BJ (cell line): ENCODE measurements at regions not wholly inside any gene's neighbourhood (a gene's known extent, or its start where the extent isn't known, plus 50 kb on each side); places are given as distances from the start of the nearest gene placed in this dataset.

Experiments
- CTCF ChIA-PET: fragments of 350-600 bp; formaldehyde crosslinking; extraction: SDS; loops from one replicate; lab custom pipeline; 2021; ENCODE audit warnings: antibody characterized with exemption, inconsistent platforms; lab: Yijun Ruan, JAX
- POLR2A ChIA-PET: fragments of 300-600 bp; sonication (Branson Sonifier 250); formaldehyde crosslinking; extraction: SDS; loops from one replicate; lab custom pipeline; 2021; ENCODE audit warnings: antibody characterized with exemption; lab: Charles Lee
- DNase-seq: peaks from one replicate; pipeline ENCODE4 v3.0.0-alpha.2; 2011; ENCODE audit warnings: low read depth
- H3K27me3 ChIP-seq: 2 replicates; pipeline ENCODE4 v1.6.0; 2011; ENCODE audit warnings: low read length; ENCODE audit not compliant: control insufficient read depth, insufficient read depth
- H3K36me3 ChIP-seq: 2 replicates; pipeline ENCODE4 v1.5.1; 2011; ENCODE audit warnings: low read length; ENCODE audit not compliant: control insufficient read depth, insufficient read depth
- H3K4me3 ChIP-seq: 2 replicates; pipeline ENCODE4 v1.5.1; 2011; ENCODE audit warnings: low read depth, mild to moderate bottlenecking, control low read depth, low read length
- TF ChIP-seq, protein P1 (sequence below): IDR thresholded peaks from 2 replicates; pipeline ENCODE4 v1.5.1; 2011; ENCODE audit warnings: low read depth, mild to moderate bottlenecking, control low read depth, inconsistent platforms, low read length, moderate library complexity; ENCODE audit not compliant: insufficient read depth

DNA sequence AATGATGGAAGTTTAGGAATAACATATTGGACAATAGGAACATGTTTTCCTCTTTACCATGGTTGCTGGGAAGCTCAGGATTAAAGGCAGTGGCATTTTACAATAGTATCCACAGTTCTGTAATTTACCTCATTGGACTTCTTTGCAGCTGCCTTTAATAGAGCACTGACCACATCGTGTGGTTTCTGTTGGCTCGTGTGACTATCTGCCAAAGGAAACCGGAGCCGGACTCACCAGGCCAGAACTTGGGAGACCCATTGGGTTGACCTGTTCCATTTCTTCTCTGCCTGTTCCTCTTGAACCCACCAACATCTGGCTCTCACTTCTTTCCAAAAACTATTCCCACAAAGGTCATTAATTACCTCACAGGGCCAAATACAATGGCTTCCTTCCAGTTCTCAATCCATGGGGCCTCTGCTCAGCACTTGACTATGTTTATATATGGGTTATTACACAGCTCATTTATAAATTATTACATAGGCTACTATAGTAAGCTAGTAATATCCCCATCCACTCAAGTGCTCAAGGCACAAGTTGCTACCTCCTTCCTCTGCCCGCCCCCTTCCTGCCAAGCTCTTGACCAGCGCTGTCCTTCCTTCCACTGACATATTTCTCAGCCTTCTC lies 121.5 kb upstream of the VASH1 start:
- POLR2A ChIA-PET: no interaction called here
- H3K36me3 ChIP-seq: no peaks in the 10 kb centered on the region
- CTCF ChIA-PET: interaction anchor here (1.4 kb wide), 1 partner anchor 8 kb away, joined by 7 read pairs; no protein-coding TSS in a partner anchor
- no peak for DNase-seq
- no peaks in the 10 kb centered on the region for H3K27me3 ChIP-seq
- TF ChIP-seq, protein P1, sequence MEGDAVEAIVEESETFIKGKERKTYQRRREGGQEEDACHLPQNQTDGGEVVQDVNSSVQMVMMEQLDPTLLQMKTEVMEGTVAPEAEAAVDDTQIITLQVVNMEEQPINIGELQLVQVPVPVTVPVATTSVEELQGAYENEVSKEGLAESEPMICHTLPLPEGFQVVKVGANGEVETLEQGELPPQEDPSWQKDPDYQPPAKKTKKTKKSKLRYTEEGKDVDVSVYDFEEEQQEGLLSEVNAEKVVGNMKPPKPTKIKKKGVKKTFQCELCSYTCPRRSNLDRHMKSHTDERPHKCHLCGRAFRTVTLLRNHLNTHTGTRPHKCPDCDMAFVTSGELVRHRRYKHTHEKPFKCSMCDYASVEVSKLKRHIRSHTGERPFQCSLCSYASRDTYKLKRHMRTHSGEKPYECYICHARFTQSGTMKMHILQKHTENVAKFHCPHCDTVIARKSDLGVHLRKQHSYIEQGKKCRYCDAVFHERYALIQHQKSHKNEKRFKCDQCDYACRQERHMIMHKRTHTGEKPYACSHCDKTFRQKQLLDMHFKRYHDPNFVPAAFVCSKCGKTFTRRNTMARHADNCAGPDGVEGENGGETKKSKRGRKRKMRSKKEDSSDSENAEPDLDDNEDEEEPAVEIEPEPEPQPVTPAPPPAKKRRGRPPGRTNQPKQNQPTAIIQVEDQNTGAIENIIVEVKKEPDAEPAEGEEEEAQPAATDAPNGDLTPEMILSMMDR: no peak
- no peak overlapping the region for H3K4me3 ChIP-seq

DNA sequence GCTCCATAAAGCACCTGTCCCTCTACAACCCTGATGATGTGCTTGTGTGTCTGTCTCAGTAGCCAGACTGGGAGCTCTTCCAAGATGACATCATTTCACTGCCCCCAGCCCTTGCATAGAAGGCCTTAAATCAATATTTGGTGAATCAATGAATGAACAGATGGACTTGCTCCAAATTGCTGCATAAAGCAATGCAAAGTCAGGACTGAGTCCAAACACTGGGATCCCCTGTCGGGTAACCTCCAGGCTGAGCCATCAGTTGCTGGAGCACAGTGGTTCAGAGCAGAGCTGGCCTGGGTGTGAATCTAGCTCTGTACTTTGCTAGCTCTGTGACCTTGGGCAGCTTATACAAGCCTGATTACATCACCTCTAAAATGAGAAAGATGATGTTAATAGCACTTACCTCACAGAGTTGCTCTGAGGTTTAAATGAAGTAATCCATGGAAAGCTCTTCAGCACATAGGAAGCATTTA lies 120.3 kb upstream of the VASH1 start:
- TF ChIP-seq, protein P1: no peak
- Histone ChIP-seq H3K27me3 (peaks cover 3% of the 10 kb centered on the region; the same call in 1 of the 2 replicates), H3K36me3 (no peaks in the 10 kb centered on the region), H3K4me3 (no peak overlapping the region)
- CTCF ChIA-PET: interaction anchor here (1.0 kb wide), 1 partner anchor 590 kb away, joined by 6 read pairs; no protein-coding TSS in a partner anchor
- POLR2A ChIA-PET: no interaction called here
- DNase-seq: no peak

DNA sequence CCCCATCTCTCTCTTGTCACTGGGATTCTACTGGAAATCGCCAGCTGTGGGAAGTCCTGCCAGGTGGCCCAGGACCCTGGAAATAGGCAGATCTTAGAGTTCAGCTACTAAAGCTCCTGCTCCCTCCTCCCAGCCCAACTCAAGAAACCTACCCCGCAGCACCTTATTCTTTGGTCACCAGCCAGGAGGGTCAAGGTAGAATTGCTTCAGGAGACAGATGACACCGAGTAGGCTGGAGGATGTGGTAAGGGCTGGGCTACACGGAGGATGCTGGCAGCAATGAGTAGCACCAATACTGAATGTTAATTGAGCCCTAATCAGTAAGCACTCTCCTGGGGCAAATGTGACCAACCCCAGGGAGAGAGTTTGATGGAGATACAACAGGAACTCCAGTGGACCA lies 119.7 kb upstream of the VASH1 start:
- peaks cover 3% of the 10 kb centered on the region; the same call in 1 of the 2 replicates for H3K27me3 ChIP-seq
- ChIA-PET CTCF (interaction anchor here (1.0 kb wide), 1 partner anchor 591 kb away, joined by 6 read pairs; no protein-coding TSS in a partner anchor), POLR2A (no interaction called here)
- no peak for DNase-seq
- TF ChIP-seq, protein P1: no peak
- no peaks in the 10 kb centered on the region for H3K36me3 ChIP-seq
- no peak overlapping the region for H3K4me3 ChIP-seq

DNA sequence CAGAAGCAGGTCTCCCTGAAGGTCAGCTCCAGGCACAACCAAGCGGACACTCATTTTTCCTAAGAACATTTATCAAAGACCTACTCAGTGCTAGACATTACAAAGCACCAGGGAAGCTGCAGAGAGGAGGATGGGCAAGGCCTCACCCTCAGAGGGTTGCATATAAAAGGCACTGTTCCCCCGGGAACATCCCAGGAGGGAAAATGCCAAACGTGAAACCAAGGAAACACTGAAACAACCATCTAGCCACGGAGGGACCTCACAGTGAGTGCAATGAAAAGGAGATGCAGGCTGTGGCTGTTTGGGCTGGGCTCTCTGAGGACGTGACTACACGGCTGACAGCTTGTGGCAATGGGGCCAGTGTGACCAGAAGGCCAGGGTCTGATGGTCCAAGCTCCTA lies 117.4 kb upstream of the VASH1 start:
- Histone ChIP-seq H3K27me3 (peaks cover 3% of the 10 kb centered on the region; the same call in 1 of the 2 replicates), H3K4me3 (no peak overlapping the region), H3K36me3 (no peaks in the 10 kb centered on the region)
- DNase-seq: no peak
- ChIA-PET POLR2A (no interaction called here), CTCF (no interaction called here)
- TF ChIP-seq, protein P1: no peak

DNA sequence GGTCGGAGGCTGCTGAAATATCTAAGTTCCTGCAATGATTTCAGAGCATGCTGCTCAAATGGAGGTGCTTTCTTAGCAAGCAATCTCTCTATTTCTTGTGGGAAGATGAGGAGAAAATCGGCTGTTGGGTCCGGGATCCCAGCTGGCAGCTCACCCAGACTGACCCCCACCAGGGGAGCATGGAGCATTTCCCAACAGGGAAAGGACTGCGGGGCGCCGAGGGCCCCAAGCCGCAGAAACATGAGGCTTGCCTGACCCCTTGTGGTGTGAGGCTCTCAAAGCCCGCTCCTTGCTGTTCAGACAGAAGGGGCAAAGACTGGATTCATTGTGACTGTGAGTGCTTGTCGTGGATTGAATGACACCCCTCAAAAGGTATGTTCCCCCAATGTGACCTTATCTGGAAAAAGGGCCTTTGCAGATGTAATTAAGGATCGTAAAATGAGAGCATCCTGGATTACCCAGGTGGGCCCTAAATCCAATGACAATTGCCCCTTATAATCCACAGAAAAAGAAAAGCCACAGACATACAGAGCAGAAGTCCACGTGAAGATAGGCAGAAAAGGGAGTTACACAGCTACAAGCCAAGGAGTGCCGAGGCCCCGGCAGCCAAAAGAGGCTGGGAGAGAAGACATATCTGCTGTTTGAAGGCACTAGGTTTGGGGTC lies 116.3 kb upstream of the VASH1 start:
- Histone ChIP-seq H3K36me3 (no peaks in the 10 kb centered on the region), H3K27me3 (peaks cover 3% of the 10 kb centered on the region; the same call in 1 of the 2 replicates), H3K4me3 (no peak overlapping the region)
- DNase-seq: no peak
- TF ChIP-seq, protein P1: peak; percentile 47
- ChIA-PET CTCF (interaction anchor here (0.6 to 1.0 kb wide), 2 partner anchors 594 to 935 kb away, joined by 3 read pairs; no protein-coding TSS in a partner anchor), POLR2A (no interaction called here)
